Smooth muscle cell (in vitro differentiated cells): ENCODE measurements at regions not wholly inside any gene's neighbourhood (a gene's known extent, or its start where the extent isn't known, plus 50 kb on each side); places are given as distances from the start of the nearest gene placed in this dataset.

Experiments used
- DNase-seq: peaks from one replicate; lab custom pipeline; 2025; ENCODE audit not compliant: unreplicated experiment; lab: John Stamatoyannopoulos, UW
- H2AFZ ChIP-seq: fragments of 200-600 bp; sonication (generic); 2 replicates; pipeline ENCODE4 v1.6.0; 2016; ENCODE audit warnings: antibody characterized with exemption, low read depth, mild to moderate bottlenecking
- H3F3A ChIP-seq: fragments of 200-600 bp; sonication (generic); 2 replicates; pipeline ENCODE4 v1.6.0; 2017; ENCODE audit warnings: antibody characterized with exemption, low read depth
- H3K27ac ChIP-seq: fragments of 200-600 bp; sonication (generic); 2 replicates; pipeline ENCODE4 v1.5.1; 2016; ENCODE audit warnings: low read depth, mild to moderate bottlenecking
- H3K27me3 ChIP-seq: fragments of 200-600 bp; sonication (generic); 2 replicates; pipeline ENCODE4 v1.6.1; 2016; ENCODE audit warnings: low read depth, mild to moderate bottlenecking
- H3K36me3 ChIP-seq: fragments of 200-600 bp; sonication (generic); 2 replicates; pipeline ENCODE4 v1.5.1; 2016; ENCODE audit warnings: low read depth
- H3K4me1 ChIP-seq: fragments of 200-600 bp; sonication (generic); 2 replicates; pipeline ENCODE4 v1.5.1; 2016; ENCODE audit warnings: low read depth
- H3K4me2 ChIP-seq: fragments of 200-600 bp; sonication (generic); 2 replicates; pipeline ENCODE4 v1.6.0; 2016; ENCODE audit warnings: mild to moderate bottlenecking
- H3K4me3 ChIP-seq: fragments of 200-600 bp; sonication (generic); 2 replicates; pipeline ENCODE4 v1.5.1; 2016; ENCODE audit warnings: mild to moderate bottlenecking
- H3K79me2 ChIP-seq: fragments of 200-600 bp; sonication (generic); 2 replicates; pipeline ENCODE4 v1.6.0; 2016; ENCODE audit warnings: low read depth, mild to moderate bottlenecking
- H3K9ac ChIP-seq: fragments of 200-600 bp; sonication (generic); 2 replicates; pipeline ENCODE4 v1.6.0; 2016; ENCODE audit warnings: low read depth
- H3K9me3 ChIP-seq: fragments of 200-600 bp; sonication (generic); replicated peaks from 2 replicates; pipeline ENCODE4 v1.5.1; 2016; ENCODE audit warnings: low read depth
- H4K20me1 ChIP-seq: fragments of 200-600 bp; sonication (generic); 2 replicates; pipeline ENCODE4 v1.6.0; 2016; ENCODE audit warnings: low read depth
- CTCF ChIP-seq: fragments of 200-600 bp; sonication (generic); IDR thresholded peaks from 2 replicates; pipeline ENCODE4 v1.5.1; 2017; ENCODE audit warnings: borderline replicate concordance, mild to moderate bottlenecking, antibody characterized with exemption; ENCODE audit not compliant: insufficient read depth, poor library complexity, severe bottlenecking
- whole genome bisulfite sequencing: methylation state at CpG from one replicate; pipeline ENCODE4 v1.1.7; 2016; ENCODE audit warnings: low lambda C conversion rate; 5-methylcytosine and 5-hydroxymethylcytosine counted together

GRCh38 chr10:109467551-109467950, 455.8 kb downstream of the XPNPEP1 start:
- H3K27ac ChIP-seq = no peak overlapping the region
- DNase-seq = no peak
- H3K4me2 ChIP-seq = no peak overlapping the region
- H3K79me2 ChIP-seq = no peaks in the 10 kb centered on the region
- no peak overlapping the region for H3K9ac ChIP-seq
- no peaks in the 10 kb centered on the region for H3F3A ChIP-seq
- H4K20me1 ChIP-seq = no peaks in the 10 kb centered on the region
- no peak overlapping the region for H3K4me3 ChIP-seq
- H3K4me1 ChIP-seq = no peaks in the 10 kb centered on the region
- H3K36me3 ChIP-seq = no peaks in the 10 kb centered on the region
- no peaks in the 10 kb centered on the region for H3K9me3 ChIP-seq
- no peak for TF ChIP-seq CTCF
- peaks cover 9% of the 10 kb centered on the region for H3K27me3 ChIP-seq
- H2AFZ ChIP-seq = no peak overlapping the region
- 86% methylated on average over 2 of the region's 2 CpGs for WGBS

GRCh38 chr10:109464949-109465348, 458.4 kb downstream of the XPNPEP1 start:
- Histone ChIP-seq H3K9me3 (no peaks in the 10 kb centered on the region), H3K27ac (no peak overlapping the region), H3F3A (no peaks in the 10 kb centered on the region), H3K79me2 (no peaks in the 10 kb centered on the region), H3K27me3 (peaks cover 17% of the 10 kb centered on the region), H3K4me1 (peaks cover 14% of the 10 kb centered on the region), H3K9ac (no peak overlapping the region), H3K4me3 (no peak overlapping the region), H3K36me3 (no peaks in the 10 kb centered on the region), H3K4me2 (no peak overlapping the region), H2AFZ (no peak overlapping the region), H4K20me1 (no peaks in the 10 kb centered on the region)
- TF ChIP-seq CTCF = no peak
- 79% methylated on average over 3 of the region's 3 CpGs for WGBS
- DNase-seq = no peak

GRCh38 chr10:109457302-109457638, 466.0 kb downstream of the XPNPEP1 start:
- H3F3A ChIP-seq = no peaks in the 10 kb centered on the region
- H2AFZ ChIP-seq = peak overlapping the region; percentile 36
- no peaks in the 10 kb centered on the region for H4K20me1 ChIP-seq
- no peak for TF ChIP-seq CTCF
- H3K79me2 ChIP-seq = no peaks in the 10 kb centered on the region
- no peaks in the 10 kb centered on the region for H3K36me3 ChIP-seq
- peaks cover 76% of the 10 kb centered on the region for H3K27me3 ChIP-seq
- H3K27ac ChIP-seq = no peak overlapping the region
- peak overlapping the region; percentile 93 for H3K4me2 ChIP-seq
- no peak overlapping the region for H3K9ac ChIP-seq
- peaks cover 29% of the 10 kb centered on the region for H3K4me1 ChIP-seq
- peak overlapping the region; percentile 51 for H3K4me3 ChIP-seq
- no peak for DNase-seq
- WGBS = 9% methylated on average over 9 of the region's 9 CpGs
- no peaks in the 10 kb centered on the region for H3K9me3 ChIP-seq

GRCh38 chr10:109456566-109457301, 466.6 kb downstream of the XPNPEP1 start:
- Histone ChIP-seq H3K36me3 (no peaks in the 10 kb centered on the region), H3K4me3 (peak overlapping the region; percentile 51), H2AFZ (peak overlapping the region; percentile 36), H3K9ac (no peak overlapping the region), H3K9me3 (no peaks in the 10 kb centered on the region), H3K27me3 (peaks cover 76% of the 10 kb centered on the region), H3K79me2 (no peaks in the 10 kb centered on the region), H4K20me1 (no peaks in the 10 kb centered on the region), H3K27ac (no peak overlapping the region), H3F3A (no peaks in the 10 kb centered on the region), H3K4me1 (peaks cover 29% of the 10 kb centered on the region), H3K4me2 (peak overlapping the region; percentile 93)
- DNase-seq = no peak
- TF ChIP-seq CTCF = no peak
- WGBS = 2% methylated on average over 59 of the region's 59 CpGs
